ENCODE measurements at regions not wholly inside any gene's neighbourhood (a gene's known extent, or its start where the extent isn't known, plus 50 kb on each side); places are given as distances from the start of the nearest gene placed in this dataset.

DNA sequence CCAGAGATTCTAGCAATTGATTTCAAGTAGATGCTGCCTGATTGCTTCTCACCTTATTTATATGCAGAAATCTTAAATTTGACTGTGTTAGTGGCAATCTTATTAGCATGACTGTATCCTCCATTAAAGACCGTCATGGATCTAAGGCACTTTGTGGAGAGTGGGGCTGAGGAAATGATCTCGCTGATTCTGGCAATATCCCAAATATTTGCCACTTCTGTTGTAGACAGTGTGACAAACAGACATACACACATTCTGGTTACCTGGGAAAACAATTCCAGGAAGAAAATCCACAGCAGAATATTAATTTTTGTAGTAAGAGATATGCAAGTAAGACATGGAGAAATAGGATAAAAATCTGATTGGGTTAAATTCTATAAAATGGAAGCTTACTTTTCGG is 269.0 kb upstream of the G2E3 start:
- Histone ChIP-seq H3K4me3 (no peak overlapping the region), H3K36me3 (no peaks in the 10 kb centered on the region), H3K27me3 (no peaks in the 10 kb centered on the region), H3K4me1 (no peaks in the 10 kb centered on the region), H3K9me3 (no peaks in the 10 kb centered on the region), H3K27ac (no peak overlapping the region)
- 69 to 78% (median 73%) methylated on average over 3 of the region's 3 CpGs for WGBS, 5 donors
- TF ChIP-seq POLR2A (IDR thresholded peaks at IDR 0.05) (no peak), EP300 (IDR thresholded peaks at IDR 0.05) (no peak), POLR2AphosphoS5 (IDR thresholded peaks at IDR 0.05) (no peak)
- TF ChIP-seq, protein P1, sequence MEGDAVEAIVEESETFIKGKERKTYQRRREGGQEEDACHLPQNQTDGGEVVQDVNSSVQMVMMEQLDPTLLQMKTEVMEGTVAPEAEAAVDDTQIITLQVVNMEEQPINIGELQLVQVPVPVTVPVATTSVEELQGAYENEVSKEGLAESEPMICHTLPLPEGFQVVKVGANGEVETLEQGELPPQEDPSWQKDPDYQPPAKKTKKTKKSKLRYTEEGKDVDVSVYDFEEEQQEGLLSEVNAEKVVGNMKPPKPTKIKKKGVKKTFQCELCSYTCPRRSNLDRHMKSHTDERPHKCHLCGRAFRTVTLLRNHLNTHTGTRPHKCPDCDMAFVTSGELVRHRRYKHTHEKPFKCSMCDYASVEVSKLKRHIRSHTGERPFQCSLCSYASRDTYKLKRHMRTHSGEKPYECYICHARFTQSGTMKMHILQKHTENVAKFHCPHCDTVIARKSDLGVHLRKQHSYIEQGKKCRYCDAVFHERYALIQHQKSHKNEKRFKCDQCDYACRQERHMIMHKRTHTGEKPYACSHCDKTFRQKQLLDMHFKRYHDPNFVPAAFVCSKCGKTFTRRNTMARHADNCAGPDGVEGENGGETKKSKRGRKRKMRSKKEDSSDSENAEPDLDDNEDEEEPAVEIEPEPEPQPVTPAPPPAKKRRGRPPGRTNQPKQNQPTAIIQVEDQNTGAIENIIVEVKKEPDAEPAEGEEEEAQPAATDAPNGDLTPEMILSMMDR (IDR thresholded peaks at IDR 0.05), result no peak
- no peak for DNase-seq
- intact Hi-C loops (cut with DNase I; ENCODE audit: low total_unique reads), result no loop called here

DNA sequence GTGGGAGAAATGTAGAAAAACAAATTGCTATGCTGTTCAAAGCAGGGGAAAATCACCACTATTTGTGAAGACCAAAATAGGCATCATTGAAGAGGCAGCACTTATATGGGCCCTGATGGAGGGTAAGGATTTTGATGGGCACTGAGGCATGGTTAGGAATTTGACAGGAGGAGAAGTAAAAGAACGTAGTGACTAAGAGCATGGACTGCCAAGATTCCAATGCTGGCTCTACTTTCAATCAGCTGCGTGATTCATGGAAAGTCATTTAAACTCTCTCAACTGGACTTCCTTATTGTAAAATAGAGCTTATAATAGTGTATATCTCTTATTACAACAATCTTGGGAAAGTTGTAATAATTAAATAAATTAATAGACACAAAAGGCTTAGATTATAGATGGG is 267.7 kb upstream of the G2E3 start:
- TF ChIP-seq EP300 (IDR thresholded peaks at IDR 0.05) (no peak), POLR2A (IDR thresholded peaks at IDR 0.05) (no peak), POLR2AphosphoS5 (IDR thresholded peaks at IDR 0.05) (no peak)
- TF ChIP-seq, protein P1 (IDR thresholded peaks at IDR 0.05), result no peak

DNA sequence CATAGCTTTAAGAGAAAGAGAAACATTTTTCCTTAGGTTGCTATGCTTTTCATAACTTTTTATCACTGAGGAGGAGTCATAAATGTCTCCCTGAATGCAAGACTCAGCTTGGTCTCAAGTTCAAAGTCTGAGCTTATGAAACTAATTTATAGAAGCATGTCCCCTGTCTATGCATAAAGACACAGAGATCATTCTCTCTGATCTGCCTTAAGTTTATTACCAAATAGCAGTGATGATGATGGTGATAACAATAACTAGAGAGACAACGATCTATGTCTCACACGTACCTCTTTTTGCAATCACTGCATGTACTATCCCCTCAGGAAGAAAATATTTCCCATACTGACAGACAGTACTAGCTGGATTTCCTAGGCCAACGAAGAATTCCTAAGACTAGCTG is 266.4 kb upstream of the G2E3 start:
- 69 to 85% (median 73%) methylated on average over 3 of the region's 3 CpGs for WGBS, 5 donors

More for the DNA sequence above, 267.7 kb upstream of the G2E3 start:
- Histone ChIP-seq H3K9me3 (no peaks in the 10 kb centered on the region), H3K36me3 (no peaks in the 10 kb centered on the region), H3K27ac (no peak overlapping the region), H3K27me3 (no peaks in the 10 kb centered on the region), H3K4me3 (no peak overlapping the region), H3K4me1 (no peaks in the 10 kb centered on the region)
- WGBS, 5 donors, result 63 to 83% (median 69%) methylated on average over 2 of the region's 2 CpGs
- no peak for DNase-seq
- intact Hi-C loops (cut with DNase I; ENCODE audit: low total_unique reads), result no loop called here

DNA sequence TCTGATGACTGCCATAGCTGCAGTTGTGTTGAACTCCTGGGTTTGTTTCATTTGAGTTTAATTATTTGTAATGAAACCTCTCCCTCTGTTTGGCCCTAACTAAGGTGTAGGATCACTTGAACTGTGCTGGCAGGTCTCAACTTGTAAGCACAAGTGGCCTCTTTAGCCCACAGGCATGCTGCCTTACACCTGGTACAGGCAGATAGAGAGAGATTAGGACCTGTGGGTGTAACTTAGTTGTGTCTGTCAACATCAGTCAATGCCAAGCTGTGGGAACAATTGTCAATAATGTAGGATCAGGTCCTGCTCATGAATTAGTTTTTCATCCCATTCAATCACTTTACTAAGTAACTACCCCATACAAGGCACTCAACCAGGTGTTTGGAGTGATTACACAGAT is 263.0 kb upstream of the G2E3 start:
- H3K4me3 ChIP-seq, result no peak overlapping the region
- TF ChIP-seq EP300 (IDR thresholded peaks at IDR 0.05) (no peak), POLR2A (IDR thresholded peaks at IDR 0.05) (no peak), POLR2AphosphoS5 (IDR thresholded peaks at IDR 0.05) (no peak)
- TF ChIP-seq, protein P1 (IDR thresholded peaks at IDR 0.05), result no peak
- no peak overlapping the region for H3K27ac ChIP-seq
- no peaks in the 10 kb centered on the region for H3K27me3 ChIP-seq
- H3K36me3 ChIP-seq, result no peaks in the 10 kb centered on the region
- H3K9me3 ChIP-seq, result no peaks in the 10 kb centered on the region
- H3K4me1 ChIP-seq, result no peaks in the 10 kb centered on the region
- no peak for DNase-seq
- intact Hi-C loops (cut with DNase I; ENCODE audit: low total_unique reads), result no loop called here

More for the DNA sequence above, 266.4 kb upstream of the G2E3 start:
- H3K4me1 ChIP-seq, result no peaks in the 10 kb centered on the region
- TF ChIP-seq POLR2AphosphoS5 (IDR thresholded peaks at IDR 0.05) (no peak), EP300 (IDR thresholded peaks at IDR 0.05) (no peak), POLR2A (IDR thresholded peaks at IDR 0.05) (no peak)
- TF ChIP-seq, protein P1 (IDR thresholded peaks at IDR 0.05), result no peak
- no peaks in the 10 kb centered on the region for H3K36me3 ChIP-seq
- DNase-seq, result no peak
- no peaks in the 10 kb centered on the region for H3K9me3 ChIP-seq
- H3K27me3 ChIP-seq, result no peaks in the 10 kb centered on the region
- intact Hi-C loops (cut with DNase I; ENCODE audit: low total_unique reads), result no loop called here
- H3K4me3 ChIP-seq, result no peak overlapping the region
- no peak overlapping the region for H3K27ac ChIP-seq

Measured in stomach (tissue), 8 donors.